ENCODE measurements at regions not wholly inside any gene's neighbourhood (a gene's known extent, or its start where the extent isn't known, plus 50 kb on each side); places are given as distances from the start of the nearest gene placed in this dataset.
"Not testable (repeated sequence)": the region's sequence is repeated elsewhere in the genome, so short reads cannot be mapped to it uniquely, and the experiment has no call there.

DNA sequence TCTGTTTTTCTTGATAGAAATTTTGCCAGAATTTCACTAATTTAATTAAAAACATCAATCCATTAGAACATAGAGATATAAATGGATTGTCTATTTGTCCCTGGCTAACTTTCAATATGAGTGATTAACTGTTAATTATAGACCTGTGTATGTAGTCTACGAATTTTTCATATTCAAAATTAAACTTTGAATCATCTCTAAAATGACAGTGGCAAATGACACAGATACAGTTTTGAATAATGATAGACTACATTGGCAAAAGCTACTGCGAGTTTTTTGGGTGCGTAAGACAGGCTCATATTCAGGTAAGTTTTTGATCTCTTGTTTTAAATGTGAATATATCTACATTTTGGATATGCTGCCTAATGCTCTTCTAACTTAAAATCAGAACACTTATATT is 86.0 kb upstream of the TBC1D5 start:
- no peak for DNase-seq

DNA sequence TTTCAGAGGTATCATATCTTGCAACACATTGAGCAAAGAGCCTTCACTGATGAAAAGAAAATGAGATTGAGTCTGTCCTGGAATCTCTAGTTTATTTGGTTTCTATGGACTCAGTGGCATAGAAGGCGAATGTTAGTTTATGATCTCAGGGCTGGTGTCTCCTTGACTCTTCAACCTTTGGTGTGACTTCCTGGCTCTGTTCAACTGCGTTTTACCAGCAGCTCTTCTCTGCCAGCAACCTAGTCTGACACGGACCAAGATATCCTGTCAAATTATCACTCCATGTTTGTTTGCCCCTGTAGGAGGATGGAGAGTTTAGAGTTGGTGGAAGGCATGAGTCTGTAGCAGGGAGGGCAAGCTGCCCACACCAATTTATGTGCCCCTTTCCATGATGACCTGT is 82.9 kb upstream of the TBC1D5 start:
- DNase-seq = no peak

DNA sequence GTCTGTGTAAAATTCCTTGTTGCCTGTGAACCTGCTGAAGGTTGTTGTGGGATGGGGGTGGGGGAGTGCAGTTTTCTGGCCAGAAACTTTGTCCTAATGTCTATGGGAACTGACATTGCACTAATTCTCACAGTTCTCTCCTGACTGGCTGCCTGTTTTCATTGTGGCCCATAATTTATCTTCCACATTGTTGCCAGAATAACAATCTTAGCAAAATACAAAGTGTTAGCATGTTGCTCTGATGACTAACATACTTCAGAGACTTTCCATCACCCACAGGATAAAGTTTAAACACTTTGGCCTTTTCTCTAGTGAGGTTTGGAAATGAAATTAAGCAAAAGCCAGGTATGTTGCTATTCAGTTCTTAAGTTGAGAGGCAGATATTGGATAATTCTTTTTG is 81.4 kb upstream of the TBC1D5 start:
- DNase-seq = no peak

DNA sequence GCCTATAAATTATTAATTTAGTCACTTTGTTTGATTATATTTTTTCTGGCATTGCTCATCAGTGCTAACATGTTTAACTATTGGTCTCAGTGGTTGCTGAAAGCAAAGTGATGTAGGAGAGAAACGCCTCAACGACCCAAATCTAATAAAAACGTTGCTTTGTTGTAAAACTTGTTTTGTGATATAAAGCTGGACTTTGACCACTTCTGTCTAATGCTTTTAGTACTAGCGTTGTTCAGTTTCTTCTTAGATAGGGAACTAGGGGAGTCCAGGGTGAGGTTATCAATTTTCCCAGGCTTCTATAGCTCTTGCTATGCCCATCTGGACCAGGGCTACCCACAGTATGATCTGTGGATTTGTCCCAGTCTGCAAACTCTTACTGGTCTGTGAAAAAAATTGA is 80.6 kb upstream of the TBC1D5 start:
- DNase-seq = no peak

DNA sequence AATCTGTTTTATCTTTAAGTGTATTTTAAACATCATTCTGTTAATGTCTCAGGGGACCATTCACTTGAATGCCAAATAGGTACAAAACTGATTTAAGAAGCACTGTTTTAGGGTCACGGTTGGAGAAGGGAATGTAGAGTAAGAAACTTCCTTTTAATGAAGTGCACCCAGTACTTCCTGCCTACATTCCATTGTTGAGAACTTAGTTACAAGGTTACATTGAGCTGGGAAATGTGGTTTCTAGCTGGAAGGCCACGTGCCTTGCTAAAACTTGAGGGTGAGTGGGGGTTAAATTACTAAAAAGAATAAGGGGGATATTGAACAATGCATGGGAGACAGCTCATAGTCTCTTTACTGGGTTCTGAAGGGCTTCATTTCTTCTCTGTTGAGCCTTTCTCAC is 78.3 kb upstream of the TBC1D5 start:
- no peak for DNase-seq

DNA sequence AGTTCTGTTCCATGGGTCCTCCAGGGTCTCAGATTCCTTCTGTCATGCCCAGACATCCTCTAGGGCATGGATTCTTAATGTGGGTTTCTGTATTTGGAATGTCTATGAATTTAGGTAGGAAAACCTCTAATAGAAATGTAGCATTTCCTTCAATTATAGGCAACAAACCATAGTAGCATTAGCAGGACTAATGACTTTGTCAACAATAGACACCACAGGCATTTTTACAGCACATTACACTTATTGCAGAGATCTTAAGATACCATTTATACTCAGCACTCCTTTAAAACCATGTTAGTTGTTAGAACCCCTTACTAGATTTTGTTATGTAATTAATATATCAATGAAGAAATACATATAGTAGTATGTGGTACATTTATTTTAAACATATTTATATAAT is 77.8 kb upstream of the TBC1D5 start:
- no peak for DNase-seq

DNA sequence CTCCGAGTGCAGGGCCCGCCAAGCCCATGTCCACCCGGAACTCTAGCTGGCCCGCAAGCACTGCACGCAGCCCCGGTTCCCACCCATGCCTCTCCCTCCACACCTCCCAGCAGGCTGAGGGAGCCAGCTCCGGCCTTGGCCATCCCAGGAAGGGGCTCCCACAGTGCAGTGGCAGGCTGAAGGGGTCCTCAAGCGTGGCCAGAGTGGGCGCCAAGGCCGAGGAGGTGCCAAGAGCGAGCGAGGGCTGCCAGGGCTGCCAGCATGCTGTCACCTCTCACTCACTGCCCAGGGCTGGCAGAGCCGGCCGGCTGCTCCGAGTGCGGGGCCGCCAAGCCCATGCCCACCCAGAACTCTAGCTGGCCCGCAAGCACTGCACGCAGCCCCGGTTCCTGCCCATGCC is 75.5 kb upstream of the TBC1D5 start:
- not testable (repeated sequence) for DNase-seq

DNA sequence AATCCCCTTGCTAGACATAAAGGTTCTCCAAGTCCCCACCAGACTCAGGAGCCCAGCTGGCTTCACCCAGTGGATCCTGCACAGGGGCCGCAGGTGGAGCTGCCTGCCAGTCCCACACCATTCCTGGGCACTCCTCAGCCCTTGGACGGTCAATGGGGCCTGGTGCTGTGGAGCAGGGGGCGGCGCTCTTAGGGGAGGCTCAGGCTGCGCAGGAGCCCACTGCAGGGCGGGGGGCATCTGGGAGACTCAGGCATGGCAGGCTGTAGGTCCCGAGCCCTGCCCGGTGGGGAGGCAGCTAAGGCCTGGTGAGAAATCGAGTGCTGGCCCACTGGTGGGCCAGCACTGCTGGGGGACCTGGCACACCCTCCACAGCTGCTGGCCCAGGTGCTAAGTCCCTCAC is 75.1 kb upstream of the TBC1D5 start:
- DNase-seq = no peak

DNA sequence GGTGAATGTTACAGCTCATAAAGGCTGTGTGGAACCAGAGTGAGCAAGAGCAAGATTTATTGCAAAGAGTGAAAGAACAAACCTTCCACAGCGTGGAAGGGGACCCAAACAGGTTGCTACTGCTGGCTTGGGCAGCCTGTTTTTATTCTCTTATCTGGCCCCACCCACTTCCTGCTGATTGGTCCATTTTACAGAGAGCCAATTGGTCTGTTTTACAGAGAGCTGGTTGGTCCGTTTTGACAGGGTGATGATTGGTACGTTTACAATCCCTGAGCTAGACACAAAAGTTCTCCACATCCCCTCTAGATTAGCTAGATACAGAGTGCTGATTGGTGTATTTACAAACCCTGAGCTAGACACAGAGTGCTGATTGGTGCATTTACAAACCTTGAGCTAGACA is 74.4 kb upstream of the TBC1D5 start:
- DNase-seq = not testable (repeated sequence)

DNA sequence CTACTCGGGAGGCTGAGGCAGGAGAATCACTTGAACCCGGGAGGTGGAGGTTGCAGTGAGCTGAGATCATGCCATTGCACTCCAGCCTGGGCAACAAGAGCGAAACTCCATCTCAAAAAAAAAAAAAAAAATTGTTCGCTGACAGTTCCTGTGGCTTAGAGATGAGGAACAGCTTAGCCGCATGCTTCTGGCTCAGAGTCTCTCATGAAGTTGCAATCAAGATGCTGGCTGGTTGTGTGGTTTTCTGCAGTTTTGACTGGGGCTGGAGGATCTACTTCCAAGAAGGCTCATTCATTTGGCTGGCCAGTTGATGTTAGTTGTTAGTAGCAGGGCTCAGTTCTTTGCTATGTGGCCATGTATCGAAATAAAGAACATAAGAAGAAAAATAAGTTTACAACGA is 69.9 kb upstream of the TBC1D5 start:
- DNase-seq = not testable (repeated sequence)

DNA sequence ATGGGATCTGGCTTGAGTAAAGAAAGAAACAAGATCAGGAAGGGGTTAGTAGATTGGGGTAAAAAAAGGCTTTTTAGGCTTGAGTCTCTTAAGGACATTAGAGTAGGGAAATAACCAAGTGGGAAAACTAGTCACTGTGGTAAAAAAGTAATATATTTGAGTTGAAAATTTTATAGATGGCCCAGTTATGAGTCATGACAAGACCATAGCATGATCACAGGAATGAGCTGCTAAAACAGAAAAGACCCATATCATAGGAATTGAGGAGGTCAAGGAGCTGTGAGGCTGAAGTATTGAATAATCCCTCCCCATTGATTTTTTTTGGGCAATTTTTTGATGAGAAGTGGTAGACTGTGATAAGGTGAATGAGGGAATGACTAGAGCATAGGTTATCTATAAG is 69.2 kb upstream of the TBC1D5 start:
- DNase-seq = no peak

DNA sequence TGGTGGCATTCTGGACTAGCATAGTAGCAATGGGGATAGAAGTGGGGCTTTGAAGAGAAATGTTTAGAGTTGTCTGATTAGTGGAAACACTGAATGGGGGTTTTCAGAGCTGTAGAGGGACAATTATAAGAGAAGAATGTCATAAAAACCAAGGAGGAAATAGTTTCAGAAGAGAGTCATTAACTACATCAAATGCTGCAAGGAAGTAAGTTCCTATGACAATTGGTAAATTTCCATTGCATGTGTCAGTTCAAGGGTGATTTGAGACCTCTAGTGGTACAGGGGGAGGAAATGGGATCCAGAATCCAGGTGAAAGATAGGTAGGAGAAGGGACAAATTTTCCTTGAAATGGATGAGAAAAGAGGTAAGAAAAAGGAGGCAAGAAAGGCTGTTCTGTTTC is 68.3 kb upstream of the TBC1D5 start:
- no peak for DNase-seq

DNA sequence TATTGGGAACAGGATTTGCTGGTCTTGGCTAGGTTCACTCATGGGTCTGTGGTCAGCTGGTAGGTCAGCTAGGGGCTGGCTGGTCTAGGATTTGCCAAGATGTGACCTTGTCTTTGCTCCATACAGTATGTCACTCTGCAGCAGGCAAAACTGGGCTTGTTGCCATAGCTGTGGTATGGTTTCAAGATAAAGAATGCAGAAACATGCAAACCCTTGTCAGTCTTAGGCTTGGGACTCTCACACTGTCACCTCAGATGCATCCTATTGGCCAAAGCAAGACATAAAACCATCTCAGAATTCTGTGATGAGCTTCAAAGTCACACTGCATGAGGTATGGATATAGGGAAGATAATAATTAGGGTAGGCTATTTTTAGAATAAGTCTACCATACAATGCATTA is 66.6 kb upstream of the TBC1D5 start:
- no peak for DNase-seq

DNA sequence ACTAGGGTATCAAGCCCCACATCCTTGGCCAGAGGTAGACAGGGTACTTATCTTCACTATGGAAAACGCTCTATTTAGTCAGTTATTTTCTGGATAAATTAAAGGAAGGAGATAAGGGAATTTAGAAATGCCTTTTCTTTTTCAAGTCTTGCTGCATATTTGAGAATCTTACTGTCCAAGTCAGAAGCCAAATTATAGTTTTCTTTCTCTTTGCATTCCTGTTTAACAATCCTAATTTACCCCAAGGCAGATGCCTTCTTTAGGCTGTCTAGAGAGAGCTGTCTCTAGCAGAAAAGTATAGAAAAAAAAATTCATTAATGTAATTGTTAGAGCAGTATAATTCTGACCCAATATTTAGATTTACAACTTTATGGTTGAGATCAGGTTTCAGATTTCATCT is 64.4 kb upstream of the TBC1D5 start:
- DNase-seq = no peak

DNA sequence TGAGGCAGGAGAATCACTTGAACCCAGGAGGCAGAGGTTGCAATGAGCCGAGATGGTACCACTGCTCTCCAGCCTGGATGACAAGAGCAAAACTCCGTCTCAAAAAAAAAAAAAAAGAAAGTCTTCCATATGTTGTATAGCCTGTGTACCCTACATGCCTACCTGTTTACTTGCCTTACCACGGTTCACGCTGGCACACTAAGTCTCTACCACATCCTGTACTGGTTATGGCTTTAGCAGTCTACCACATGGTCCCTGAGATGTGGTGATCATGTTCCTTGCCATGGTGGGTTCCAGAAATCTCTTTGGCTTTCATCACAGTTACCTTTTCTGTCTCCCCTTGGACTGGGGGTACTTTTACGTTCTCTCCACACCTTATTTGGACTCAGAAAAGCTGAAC is 63.8 kb upstream of the TBC1D5 start:
- peak in 1 of 5 donors; percentile 15 for DNase-seq

DNA sequence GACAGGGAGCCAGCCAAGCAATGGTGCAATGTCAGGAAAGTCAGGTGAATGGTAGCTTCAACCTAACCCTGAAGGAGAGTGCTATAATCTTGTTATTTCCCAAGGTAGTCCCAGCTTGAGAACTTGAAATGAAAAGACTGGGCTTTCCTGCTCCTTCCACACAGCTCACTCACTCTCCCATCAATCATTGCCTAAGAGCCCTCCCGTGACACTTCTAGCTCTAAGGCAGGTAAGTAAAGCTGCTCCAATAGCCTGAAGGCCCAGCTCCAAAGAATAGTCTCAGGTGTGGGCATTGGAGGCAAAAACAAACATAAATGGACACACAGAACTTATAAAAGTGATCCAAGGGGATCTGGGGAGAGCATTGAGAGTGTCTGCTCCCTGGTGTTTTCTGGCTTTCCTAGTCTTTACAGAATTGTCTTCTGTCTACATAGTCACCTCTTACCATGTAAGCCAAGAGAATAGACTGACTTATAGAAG is 63.1 kb upstream of the TBC1D5 start:
- no peak for DNase-seq

DNA sequence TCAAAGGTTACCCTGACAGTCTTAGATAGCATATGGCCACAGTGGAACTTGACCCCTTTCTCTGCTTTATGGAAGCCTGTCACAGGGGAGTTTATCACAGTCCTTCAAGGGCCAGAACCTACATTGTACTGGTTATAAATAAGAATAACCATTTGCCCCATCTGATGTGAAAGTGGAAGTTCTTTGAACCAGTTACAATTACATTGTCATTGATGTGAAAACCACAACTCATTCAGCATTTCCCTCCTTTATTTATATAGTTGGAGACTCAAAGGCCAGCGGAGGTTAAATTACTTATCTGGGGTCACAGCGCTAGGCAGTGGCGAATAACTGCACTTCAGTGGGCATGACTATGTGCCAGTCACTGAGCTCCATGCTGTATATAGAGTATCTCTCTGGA is 60.5 kb upstream of the TBC1D5 start:
- no peak for DNase-seq

DNA sequence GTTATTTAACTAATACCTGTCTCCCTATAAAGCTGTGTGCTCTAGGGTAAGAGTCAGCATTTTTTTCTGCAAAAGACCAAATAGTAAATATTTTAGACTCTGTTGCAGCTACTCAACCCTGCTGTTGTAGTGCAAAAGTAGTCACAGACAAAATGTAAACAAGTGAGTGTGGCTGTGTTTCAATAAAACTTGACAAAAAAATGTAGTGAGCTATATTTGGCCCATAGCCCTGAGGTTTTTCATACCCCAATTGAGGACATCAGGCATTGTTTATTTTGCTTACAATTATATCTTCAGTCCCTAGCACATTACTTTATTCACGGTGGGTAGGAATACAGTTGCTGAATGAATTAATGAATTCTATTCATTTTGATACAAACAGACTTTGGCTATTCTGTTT is 58.7 kb upstream of the TBC1D5 start:
- DNase-seq = no peak

DNA sequence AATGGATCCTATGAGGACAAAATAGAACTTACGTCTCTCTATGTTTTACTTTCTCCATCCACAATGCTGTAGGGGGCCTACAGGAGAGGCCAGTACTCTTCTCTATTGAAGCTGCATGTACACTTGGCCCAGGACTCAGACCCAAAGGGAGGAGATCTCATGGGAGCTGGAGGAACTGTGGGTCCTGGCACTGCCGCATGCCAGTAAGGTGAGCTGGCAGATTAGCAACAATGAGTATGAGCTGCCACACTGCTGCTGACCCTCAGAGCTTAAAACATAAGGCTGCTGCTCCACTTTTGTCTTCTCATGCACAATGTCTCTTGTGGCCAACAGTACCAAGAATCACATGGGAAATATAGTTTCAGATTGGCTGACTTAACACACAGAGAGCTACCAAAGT is 57.8 kb upstream of the TBC1D5 start:
- DNase-seq = no peak

DNA sequence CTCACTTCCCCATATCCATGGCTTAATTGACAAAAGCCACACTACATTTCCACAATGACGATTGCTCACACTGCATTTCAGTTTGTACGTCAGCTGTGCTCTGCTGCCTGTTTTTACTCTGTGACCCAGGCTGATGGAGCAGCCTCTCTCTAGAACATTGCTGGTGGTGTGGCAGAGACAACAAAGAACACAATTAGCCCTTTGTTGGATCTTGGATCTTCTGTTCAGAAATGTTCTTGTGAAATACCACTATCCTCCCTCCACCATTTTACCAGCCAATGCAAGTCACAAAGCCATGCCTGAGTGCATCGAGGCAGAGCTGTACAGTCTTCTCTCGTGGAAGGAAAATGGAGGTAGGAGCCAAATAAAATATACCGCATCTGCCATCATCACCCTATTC is 56.9 kb upstream of the TBC1D5 start:
- no peak for DNase-seq

DNA sequence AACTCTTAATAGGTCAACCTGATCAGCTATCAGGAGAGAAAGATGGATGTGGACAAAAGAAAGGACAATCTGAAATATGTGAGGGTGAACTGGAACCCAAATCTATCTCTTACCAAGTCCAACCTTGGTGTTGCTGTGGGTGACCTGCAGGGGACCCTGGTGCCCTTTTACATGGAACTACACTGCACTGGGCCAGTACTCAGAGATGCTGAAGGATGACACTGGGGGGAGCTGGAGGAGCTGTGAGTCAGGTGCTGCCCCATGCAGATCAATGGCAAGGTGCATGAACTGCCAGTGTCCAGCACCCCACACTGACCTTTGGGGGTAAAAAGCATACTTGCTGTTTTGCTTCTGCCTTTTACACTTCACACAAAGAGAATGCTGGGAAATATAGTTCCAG is 55.6 kb upstream of the TBC1D5 start:
- DNase-seq = no peak

DNA sequence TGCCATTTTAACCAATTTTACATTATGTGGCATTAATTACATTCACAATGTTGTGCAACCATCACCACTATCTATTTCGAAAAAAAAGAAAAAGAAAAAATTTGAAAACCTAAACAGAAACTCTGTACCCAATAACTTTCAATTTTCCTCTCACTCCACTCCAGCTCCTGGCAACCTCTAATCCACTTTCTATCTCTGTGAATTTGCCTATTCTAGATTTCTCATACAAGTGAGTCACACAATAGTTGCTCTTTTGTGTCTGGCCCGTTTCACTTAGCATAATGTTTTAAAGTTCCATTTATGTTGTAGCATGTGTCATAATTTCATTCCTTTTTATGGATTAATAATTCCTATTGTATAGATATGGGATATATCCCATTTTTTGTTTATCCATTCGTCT is 53.3 kb upstream of the TBC1D5 start:
- no peak for DNase-seq

DNA sequence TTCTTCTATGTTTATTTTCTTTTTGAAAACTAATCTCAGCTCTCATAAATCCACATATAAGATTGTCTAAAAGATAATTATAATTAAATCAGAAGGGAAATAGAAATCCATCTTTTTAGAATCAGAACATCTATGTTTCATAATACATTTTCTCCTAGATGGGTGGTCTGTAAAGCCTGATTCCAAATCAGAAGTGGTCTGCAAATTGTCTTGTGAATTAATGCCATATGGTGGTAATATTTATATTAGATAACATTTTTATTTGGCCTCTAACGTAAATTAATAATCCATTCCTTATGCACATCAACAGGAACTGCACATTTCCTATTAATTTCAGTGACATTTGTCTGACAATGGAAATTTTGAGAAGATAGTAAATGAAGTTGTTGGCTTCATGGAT is 52.8 kb upstream of the TBC1D5 start:
- no peak for DNase-seq

DNA sequence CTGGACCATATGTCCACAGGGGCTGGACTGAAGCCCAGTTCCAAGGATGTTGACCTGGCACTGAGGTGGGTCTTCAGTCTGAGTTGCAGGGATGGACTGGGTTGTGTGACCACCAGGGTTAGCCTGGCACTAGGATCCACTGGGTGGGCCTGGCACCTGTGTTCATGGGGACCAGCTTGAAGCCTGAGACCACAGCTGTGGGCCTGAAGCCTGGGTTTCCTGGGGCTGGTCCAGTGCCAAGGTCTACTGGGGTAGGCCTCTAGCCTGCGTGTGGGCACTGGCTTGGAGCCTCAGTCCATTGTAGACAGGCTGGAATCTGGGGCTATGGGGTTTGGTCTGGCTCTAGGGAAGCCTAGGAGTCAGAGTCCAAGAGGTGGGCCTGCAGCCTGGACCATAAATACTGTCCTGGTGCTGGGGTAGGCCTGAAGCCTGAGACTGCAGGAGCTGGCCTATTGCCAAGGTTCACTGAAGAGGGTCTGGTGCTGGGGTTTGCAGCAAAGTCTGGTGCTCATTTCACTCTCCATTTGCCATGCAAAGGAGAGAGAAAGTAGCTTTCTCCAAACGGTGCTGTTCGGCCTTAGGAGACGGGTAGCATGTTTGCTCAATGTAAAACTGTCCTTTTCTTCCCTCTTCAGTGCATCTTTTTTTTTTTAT is 51.2 kb upstream of the TBC1D5 start:
- DNase-seq = no peak
